Right atrium auricular region (tissue), 2 donors: ENCODE measurements at regions not wholly inside any gene's neighbourhood (a gene's known extent, or its start where the extent isn't known, plus 50 kb on each side); places are given as distances from the start of the nearest gene placed in this dataset.
"Not testable (repeated sequence)": the region's sequence is repeated elsewhere in the genome, so short reads cannot be mapped to it uniquely, and the experiment has no call there.

Experiments used
- DNase-seq: peaks from one replicate; pipeline ENCODE4 v3.0.0-alpha.2; 2019; ENCODE audit warnings: low spot score
- H3K27ac ChIP-seq, 2 donors: fragments of 200-600 bp; sonication (generic); 1 replicate in 1 of 2; 2 replicates in 1 of 2; pipeline ENCODE4 v1.5.1; 2016 to 2019
- H3K27me3 ChIP-seq, 2 donors: fragments of 200-600 bp; sonication (generic); one replicate each; pipeline versions ENCODE4 v1.5.1 to v1.6.0; 2017 to 2019
- H3K36me3 ChIP-seq: fragments of 200-600 bp; sonication (generic); one replicate; pipeline ENCODE4 v1.5.1; 2016
- H3K4me1 ChIP-seq, 2 donors: fragments of 200-600 bp; sonication (generic); one replicate each; pipeline versions ENCODE4 v1.5.1 to v1.6.0; 2017 to 2019
- H3K4me3 ChIP-seq, 2 donors: fragments of 200-600 bp; sonication (generic); 1 replicate in 1 of 2; 2 replicates in 1 of 2; pipeline ENCODE4 v1.5.1; 2017 to 2019; ENCODE audit warnings: mild to moderate bottlenecking in 1 of 2, moderate library complexity in 1 of 2
- H3K9me3 ChIP-seq, 2 donors: fragments of 200-600 bp; sonication (generic); one replicate each; pipeline ENCODE4 v1.5.1; 2019
- TF ChIP-seq, protein P1 (sequence below), 2 donors: fragments of 200-600 bp; sonication (generic); IDR thresholded peaks; one replicate each; pipeline ENCODE4 v1.5.1; 2019; ENCODE audit warnings: antibody characterized with exemption in 2 of 2

DNA sequence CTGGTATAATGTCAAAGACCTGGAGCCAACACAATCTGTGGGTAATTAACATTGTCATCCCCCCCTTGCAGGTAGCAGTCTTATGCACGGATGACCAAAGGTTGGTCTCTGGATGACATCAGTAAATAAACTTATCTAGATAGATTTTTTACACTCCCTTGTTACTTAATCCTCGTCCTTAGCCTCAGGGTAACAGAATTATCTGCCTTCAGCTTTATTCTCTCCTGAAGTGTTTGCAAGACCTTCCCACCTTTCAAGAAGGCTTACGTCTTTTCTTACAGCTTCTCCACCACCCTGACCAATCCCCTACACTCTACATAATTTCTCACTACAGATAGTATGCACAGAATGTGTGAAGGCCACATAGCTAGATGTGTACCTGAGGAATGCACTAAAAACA is 434.8 kb upstream of the HTR1E start:
- DNase-seq = no peak
- Histone ChIP-seq H3K4me1 (no peaks in the 10 kb centered on the region), H3K27ac (no peak overlapping the region), H3K4me3 (no peak overlapping the region), H3K9me3 (no peaks in the 10 kb centered on the region), H3K27me3 (no peaks in the 10 kb centered on the region), H3K36me3 (no peaks in the 10 kb centered on the region)
- TF ChIP-seq, protein P1, sequence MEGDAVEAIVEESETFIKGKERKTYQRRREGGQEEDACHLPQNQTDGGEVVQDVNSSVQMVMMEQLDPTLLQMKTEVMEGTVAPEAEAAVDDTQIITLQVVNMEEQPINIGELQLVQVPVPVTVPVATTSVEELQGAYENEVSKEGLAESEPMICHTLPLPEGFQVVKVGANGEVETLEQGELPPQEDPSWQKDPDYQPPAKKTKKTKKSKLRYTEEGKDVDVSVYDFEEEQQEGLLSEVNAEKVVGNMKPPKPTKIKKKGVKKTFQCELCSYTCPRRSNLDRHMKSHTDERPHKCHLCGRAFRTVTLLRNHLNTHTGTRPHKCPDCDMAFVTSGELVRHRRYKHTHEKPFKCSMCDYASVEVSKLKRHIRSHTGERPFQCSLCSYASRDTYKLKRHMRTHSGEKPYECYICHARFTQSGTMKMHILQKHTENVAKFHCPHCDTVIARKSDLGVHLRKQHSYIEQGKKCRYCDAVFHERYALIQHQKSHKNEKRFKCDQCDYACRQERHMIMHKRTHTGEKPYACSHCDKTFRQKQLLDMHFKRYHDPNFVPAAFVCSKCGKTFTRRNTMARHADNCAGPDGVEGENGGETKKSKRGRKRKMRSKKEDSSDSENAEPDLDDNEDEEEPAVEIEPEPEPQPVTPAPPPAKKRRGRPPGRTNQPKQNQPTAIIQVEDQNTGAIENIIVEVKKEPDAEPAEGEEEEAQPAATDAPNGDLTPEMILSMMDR (IDR thresholded peaks at IDR 0.05) = no peak

GRCh38 chr6:86500035-86500434 is 437.3 kb upstream of the HTR1E start:
- Histone ChIP-seq H3K27ac (no peak overlapping the region), H3K27me3 (no peaks in the 10 kb centered on the region), H3K36me3 (no peaks in the 10 kb centered on the region), H3K4me3 (no peak overlapping the region), H3K4me1 (no peaks in the 10 kb centered on the region), H3K9me3 (no peaks in the 10 kb centered on the region)
- no peak for DNase-seq
- TF ChIP-seq, protein P1 (IDR thresholded peaks at IDR 0.05) = no peak

- H3K27me3 ChIP-seq, H3K4me3 ChIP-seq, H3K9me3 ChIP-seq, DNase-seq, H3K36me3 ChIP-seq, H3K27ac ChIP-seq, H3K4me1 ChIP-seq: not testable (repeated sequence)
These were observed 448.3 kb upstream of the HTR1E start for GRCh38 chr6:86489042-86489441.

GRCh38 chr6:86487660-86488221 is 449.6 kb upstream of the HTR1E start:
- Histone ChIP-seq H3K9me3 (no peaks in the 10 kb centered on the region), H3K4me1 (no peaks in the 10 kb centered on the region), H3K27ac (no peak overlapping the region), H3K36me3 (no peaks in the 10 kb centered on the region), H3K4me3 (no peak overlapping the region), H3K27me3 (no peaks in the 10 kb centered on the region)
- TF ChIP-seq, protein P1 (IDR thresholded peaks at IDR 0.05) = no peak
- DNase-seq = no peak

GRCh38 chr6:86478316-86478715 is 459.0 kb upstream of the HTR1E start:
- H3K9me3 ChIP-seq, H3K27ac ChIP-seq, H3K36me3 ChIP-seq, DNase-seq, H3K4me1 ChIP-seq, H3K27me3 ChIP-seq, H3K4me3 ChIP-seq: not testable (repeated sequence)

GRCh38 chr6:86477500-86478148 is 459.7 kb upstream of the HTR1E start:
- no peak overlapping the region for H3K4me3 ChIP-seq
- TF ChIP-seq, protein P1 (IDR thresholded peaks at IDR 0.05) = no peak
- H3K9me3 ChIP-seq = no peaks in the 10 kb centered on the region
- no peaks in the 10 kb centered on the region for H3K36me3 ChIP-seq
- H3K27me3 ChIP-seq = no peaks in the 10 kb centered on the region
- H3K4me1 ChIP-seq = no peaks in the 10 kb centered on the region
- no peak overlapping the region for H3K27ac ChIP-seq
- no peak for DNase-seq

GRCh38 chr6:86476311-86476710 is 461.0 kb upstream of the HTR1E start:
- no peaks in the 10 kb centered on the region for H3K27me3 ChIP-seq
- TF ChIP-seq, protein P1 (IDR thresholded peaks at IDR 0.05) = no peak
- DNase-seq = no peak
- H3K36me3 ChIP-seq = no peaks in the 10 kb centered on the region
- H3K9me3 ChIP-seq = no peaks in the 10 kb centered on the region
- no peaks in the 10 kb centered on the region for H3K4me1 ChIP-seq
- no peak overlapping the region for H3K4me3 ChIP-seq
- H3K27ac ChIP-seq = no peak overlapping the region
